ENCODE measurements at regions not wholly inside any gene's neighbourhood (a gene's known extent, or its start where the extent isn't known, plus 50 kb on each side); places are given as distances from the start of the nearest gene placed in this dataset.

- TF ChIP-seq ZNF646 (CRISPR knock-in tag; IDR thresholded peaks at IDR 0.05) = no peak
- no peak for TF ChIP-seq KIAA2018 (CRISPR knock-in tag; IDR thresholded peaks at IDR 0.05; ENCODE audit: borderline replicate concordance)
- no peak for TF ChIP-seq ZFY (CRISPR knock-in tag; IDR thresholded peaks at IDR 0.05)
Measured at GRCh38 chr5:171657473-171657872, 128.1 kb upstream of the SMIM23 start (continued).

Measured in HepG2 (cell line).